H9 (cell line): ENCODE measurements at regions not wholly inside any gene's neighbourhood (a gene's known extent, or its start where the extent isn't known, plus 50 kb on each side); places are given as distances from the start of the nearest gene placed in this dataset.

Experiments
- DNase-seq: peaks from one replicate; pipeline ENCODE4 v3.0.0-alpha.2; 2017
- H2AFZ ChIP-seq: one replicate; pipeline ENCODE4 v1.6.1; 2013; ENCODE audit warnings: mild to moderate bottlenecking, low read length, control low read depth, moderate library complexity
- H2AK5ac ChIP-seq: 2 replicates; pipeline ENCODE4 v1.6.1; 2013; ENCODE audit warnings: low read length, control low read depth, mixed read lengths; ENCODE audit not compliant: insufficient read length
- H2BK120ac ChIP-seq: one replicate; pipeline ENCODE4 v1.6.1; 2013; ENCODE audit warnings: low read depth, mild to moderate bottlenecking, low read length, control low read depth, inconsistent platforms; ENCODE audit not compliant: poor library complexity, severe bottlenecking
- H2BK12ac ChIP-seq: 2 replicates; pipeline ENCODE4 v1.6.1; 2013; ENCODE audit warnings: low read length, control low read depth, mixed read lengths, low read depth; ENCODE audit not compliant: insufficient read length
- H2BK15ac ChIP-seq: 2 replicates; pipeline ENCODE4 v1.6.1; 2013; ENCODE audit warnings: low read depth, low read length, control low read depth
- H2BK20ac ChIP-seq: one replicate; pipeline ENCODE4 v1.6.1; 2013; ENCODE audit warnings: low read depth, mild to moderate bottlenecking, low read length, control low read depth, inconsistent platforms; ENCODE audit not compliant: poor library complexity, severe bottlenecking
- H2BK5ac ChIP-seq: 2 replicates; pipeline ENCODE4 v1.6.1; 2013; ENCODE audit warnings: low read length, control low read depth, mixed read lengths; ENCODE audit not compliant: insufficient read length
- H3K14ac ChIP-seq: 2 replicates; pipeline ENCODE4 v1.6.1; 2013; ENCODE audit warnings: low read length, control low read depth; ENCODE audit not compliant: insufficient read depth
- H3K18ac ChIP-seq: 2 replicates; pipeline ENCODE4 v1.6.1; 2013; ENCODE audit warnings: low read depth, mild to moderate bottlenecking, mixed read lengths, low read length, control low read depth; ENCODE audit not compliant: insufficient read length
- H3K23ac ChIP-seq: 2 replicates; pipeline ENCODE4 v1.6.1; 2013; ENCODE audit warnings: low read length, control low read depth, mixed read lengths, low read depth; ENCODE audit not compliant: insufficient read length
- H3K23me2 ChIP-seq: 2 replicates; pipeline ENCODE4 v1.6.1; 2013; ENCODE audit warnings: low read depth, mild to moderate bottlenecking, mixed read lengths, low read length, control low read depth; ENCODE audit not compliant: insufficient read length, poor library complexity, severe bottlenecking
- H3K27ac ChIP-seq: 2 replicates; pipeline ENCODE4 v1.5.1; 2013; ENCODE audit warnings: low read length, control low read depth, mixed read lengths, low read depth; ENCODE audit not compliant: insufficient read length
- H3K27me3 ChIP-seq: 2 replicates; pipeline ENCODE4 v1.6.1; 2013; ENCODE audit warnings: low read length, control low read depth, inconsistent platforms; ENCODE audit not compliant: insufficient read depth
- H3K4ac ChIP-seq: 2 replicates; pipeline ENCODE4 v1.6.1; 2013; ENCODE audit warnings: low read depth, mild to moderate bottlenecking, control low read depth, inconsistent platforms, low read length, moderate library complexity
- H3K4me1 ChIP-seq: 2 replicates; pipeline ENCODE4 v1.6.1; 2013; ENCODE audit warnings: low read length, control low read depth, inconsistent platforms; ENCODE audit not compliant: insufficient read depth
- H3K4me2 ChIP-seq: 2 replicates; pipeline ENCODE4 v1.6.1; 2013; ENCODE audit warnings: low read length, control low read depth, mixed read lengths; ENCODE audit not compliant: insufficient read length, insufficient read depth
- H3K56ac ChIP-seq: 2 replicates; pipeline ENCODE4 v1.6.1; 2013; ENCODE audit warnings: low read depth, mild to moderate bottlenecking, mixed read lengths, low read length, control low read depth; ENCODE audit not compliant: insufficient read length
- H3K79me1 ChIP-seq: 2 replicates; pipeline ENCODE4 v1.6.1; 2013; ENCODE audit warnings: low read depth, mild to moderate bottlenecking, moderate library complexity, low read length, control low read depth, inconsistent platforms; ENCODE audit not compliant: insufficient read depth, poor library complexity, severe bottlenecking
- H3K79me2 ChIP-seq: 2 replicates; pipeline ENCODE4 v1.6.1; 2013; ENCODE audit warnings: low read length, control low read depth, inconsistent platforms; ENCODE audit not compliant: insufficient read depth
- H3K9ac ChIP-seq: 2 replicates; pipeline ENCODE4 v1.6.1; 2013; ENCODE audit warnings: low read length, control low read depth, mixed read lengths; ENCODE audit not compliant: insufficient read length; ENCODE audit errors: extremely low read depth
- H3K9me3 ChIP-seq: one replicate; pipeline ENCODE4 v1.6.1; 2013; ENCODE audit warnings: low read depth, low read length, inconsistent platforms; ENCODE audit not compliant: control insufficient read depth
- H3T11ph ChIP-seq: one replicate; pipeline ENCODE4 v1.6.1; 2013; ENCODE audit warnings: mild to moderate bottlenecking, low read length, control low read depth, inconsistent platforms
- H4K20me1 ChIP-seq: one replicate; pipeline ENCODE4 v1.6.1; 2013; ENCODE audit not compliant: control insufficient read depth, insufficient read length, insufficient read depth
- H4K5ac ChIP-seq: 2 replicates; pipeline ENCODE4 v1.6.1; 2013; ENCODE audit warnings: low read depth, mild to moderate bottlenecking, mixed read lengths, low read length, control low read depth; ENCODE audit not compliant: insufficient read length
- H4K8ac ChIP-seq: replicated peaks from 2 replicates; pipeline ENCODE4 v1.6.1; 2013; ENCODE audit warnings: low read length, control low read depth, mixed read lengths, low read depth; ENCODE audit not compliant: insufficient read length
- H4K91ac ChIP-seq: 2 replicates; pipeline ENCODE4 v1.6.1; 2013; ENCODE audit warnings: low read depth, mild to moderate bottlenecking, moderate library complexity, mixed read lengths, low read length, control low read depth; ENCODE audit not compliant: insufficient read length
- H3K27ac Mint-ChIP-seq, 3 experiments: 2 replicates in 2 of 3; 3 replicates in 1 of 3; pipeline ENCODE4 v1.8.0; 2020 to 2021; ENCODE audit warnings: mixed read lengths in 3 of 3, mild to moderate bottlenecking in 1 of 3, moderate library complexity in 1 of 3
- H3K27me3 Mint-ChIP-seq: 2 replicates; pipeline ENCODE4 v1.8.0; 2021; ENCODE audit warnings: low read depth, mild to moderate bottlenecking, moderate library complexity, mixed read lengths
- H3K36me3 Mint-ChIP-seq, 3 experiments: 2 replicates in 2 of 3; 3 replicates in 1 of 3; pipeline ENCODE4 v1.8.0; 2020 to 2021; ENCODE audit warnings: low read depth in 3 of 3, mixed read lengths in 3 of 3; ENCODE audit not compliant: insufficient read depth in 1 of 3
- H3K4me1 Mint-ChIP-seq, 2 experiments: 2 replicates each; pipeline ENCODE4 v1.8.0; 2020; ENCODE audit warnings: mixed read lengths in 2 of 2
- H3K4me3 Mint-ChIP-seq, 2 experiments: 2 replicates in 1 of 2; 3 replicates in 1 of 2; pipeline ENCODE4 v1.8.0; 2020 to 2021; ENCODE audit warnings: mild to moderate bottlenecking in 2 of 2, mixed read lengths in 2 of 2, moderate library complexity in 1 of 2
- H3K9me3 Mint-ChIP-seq, 2 experiments: 2 replicates in 1 of 2; 3 replicates in 1 of 2; pipeline ENCODE4 v1.8.0; 2020; ENCODE audit warnings: mild to moderate bottlenecking in 2 of 2, mixed read lengths in 2 of 2, moderate library complexity in 1 of 2
- CTCF ChIP-seq: fragments of 200-600 bp; sonication (generic); conservative IDR thresholded peaks from 3 replicates; pipeline ENCODE4 v1.8.0; 2021; ENCODE audit warnings: antibody characterized with exemption, mild to moderate bottlenecking
- WGBS: extraction: QIAGEN DNeasy Blood & Tissue Kit; methylation state at CpG from one replicate; pipeline ENCODE4 v1.1.7; 2013; ENCODE audit warnings: missing lambda C conversion rate, low lambda C conversion rate, mixed read lengths; ENCODE audit not compliant: insufficient read length; ENCODE audit errors: extremely low coverage; 5-methylcytosine and 5-hydroxymethylcytosine counted together

DNA sequence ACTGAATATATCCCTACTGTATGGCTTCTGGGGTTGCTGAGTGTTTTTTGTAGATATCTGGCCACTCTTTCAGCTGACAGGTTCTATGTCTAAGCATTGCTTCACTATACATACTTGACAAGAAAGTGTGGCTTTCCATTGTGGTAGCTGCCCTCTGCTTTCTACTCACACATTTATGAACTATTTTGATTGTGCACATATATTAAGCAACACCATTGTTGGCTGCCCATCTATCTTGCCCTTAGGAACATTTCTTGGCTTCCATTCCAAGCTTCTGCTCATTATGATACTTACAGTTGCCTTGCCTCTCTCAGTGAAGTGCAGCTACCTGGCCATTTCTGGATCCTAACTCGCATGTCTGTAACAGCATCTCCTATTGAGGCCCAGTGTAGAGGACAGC is 153.6 kb upstream of the MOCS2 start:
- H3K79me1 ChIP-seq, result no peaks in the 10 kb centered on the region
- Mint-ChIP-seq H3K27me3 (no peaks in the 10 kb centered on the region), H3K27ac (no peak overlapping the region), H3K4me3 (no peak overlapping the region), H3K9me3 (peaks cover 14 to 16% of the 10 kb centered on the region in 2 experiments), H3K4me1 (no peaks in the 10 kb centered on the region), H3K36me3 (peaks cover 7 to 9% (median 7%) of the 10 kb centered on the region in 3 experiments)
- H3K4me2 ChIP-seq, result no peak overlapping the region
- no peak overlapping the region for H3K56ac ChIP-seq
- H3K4ac ChIP-seq, result no peak overlapping the region
- no peak overlapping the region for H3K27ac ChIP-seq
- no peaks in the 10 kb centered on the region for H3K23me2 ChIP-seq
- no peak overlapping the region for H3K18ac ChIP-seq
- no CpG with 5 or more reads among the region's 1 CpG for WGBS
- no peak for TF ChIP-seq CTCF
- no peak overlapping the region for H4K91ac ChIP-seq
- no peak overlapping the region for H4K8ac ChIP-seq
- no peaks in the 10 kb centered on the region for H3K27me3 ChIP-seq
- H2BK5ac ChIP-seq, result no peak overlapping the region
- no peak overlapping the region for H3K23ac ChIP-seq
- no peaks in the 10 kb centered on the region for H3K4me1 ChIP-seq
- H2AFZ ChIP-seq, result no peak overlapping the region
- no peaks in the 10 kb centered on the region for H3K79me2 ChIP-seq
- no peak overlapping the region for H4K5ac ChIP-seq
- H3T11ph ChIP-seq, result no peak overlapping the region
- no peak for DNase-seq
- H2BK12ac ChIP-seq, result no peak overlapping the region
- H3K9me3 ChIP-seq, result peaks cover 8% of the 10 kb centered on the region
- no peak overlapping the region for H2BK120ac ChIP-seq
- no peak overlapping the region for H2AK5ac ChIP-seq
- H2BK15ac ChIP-seq, result no peak overlapping the region
- no peak overlapping the region for H3K9ac ChIP-seq
- H3K14ac ChIP-seq, result no peak overlapping the region
- H2BK20ac ChIP-seq, result no peak overlapping the region
- no peaks in the 10 kb centered on the region for H4K20me1 ChIP-seq
